ENCODE measurements at regions not wholly inside any gene's neighbourhood (a gene's known extent, or its start where the extent isn't known, plus 50 kb on each side); places are given as distances from the start of the nearest gene placed in this dataset.

DNA sequence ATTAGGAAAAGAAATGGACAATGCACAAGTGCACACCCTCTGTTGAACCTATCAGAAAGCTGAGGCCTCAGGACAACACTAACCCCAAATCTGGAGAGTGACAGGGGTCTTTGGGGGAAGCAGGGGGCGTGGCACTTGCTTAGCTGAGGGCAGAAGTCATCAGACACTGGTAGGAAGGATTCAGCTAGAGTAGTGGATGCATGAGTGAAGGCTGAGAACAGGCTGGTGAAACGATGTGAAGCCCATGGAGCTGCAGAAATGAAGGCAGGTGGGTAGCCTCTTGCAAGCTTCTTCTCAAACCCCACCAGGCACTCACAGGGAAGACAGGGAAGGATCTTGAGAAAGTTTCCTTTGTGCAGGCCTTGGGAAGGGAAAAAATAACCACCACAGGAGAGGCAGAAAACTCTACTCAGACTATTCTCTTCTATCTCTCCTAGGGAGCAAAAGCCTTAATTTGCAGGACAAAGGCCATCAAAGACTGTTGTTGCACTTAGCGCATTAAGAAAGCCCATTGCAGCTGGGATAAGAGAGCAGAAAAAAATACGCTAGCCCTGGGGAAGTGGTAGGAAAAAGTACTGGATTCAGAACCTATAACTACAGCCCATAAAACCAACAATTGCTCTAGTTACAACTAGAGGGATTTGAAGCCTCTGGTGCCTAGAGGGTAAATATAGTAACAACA lies 193.3 kb upstream of the ZNF536 start (continued):
- TF ChIP-seq, protein P1, sequence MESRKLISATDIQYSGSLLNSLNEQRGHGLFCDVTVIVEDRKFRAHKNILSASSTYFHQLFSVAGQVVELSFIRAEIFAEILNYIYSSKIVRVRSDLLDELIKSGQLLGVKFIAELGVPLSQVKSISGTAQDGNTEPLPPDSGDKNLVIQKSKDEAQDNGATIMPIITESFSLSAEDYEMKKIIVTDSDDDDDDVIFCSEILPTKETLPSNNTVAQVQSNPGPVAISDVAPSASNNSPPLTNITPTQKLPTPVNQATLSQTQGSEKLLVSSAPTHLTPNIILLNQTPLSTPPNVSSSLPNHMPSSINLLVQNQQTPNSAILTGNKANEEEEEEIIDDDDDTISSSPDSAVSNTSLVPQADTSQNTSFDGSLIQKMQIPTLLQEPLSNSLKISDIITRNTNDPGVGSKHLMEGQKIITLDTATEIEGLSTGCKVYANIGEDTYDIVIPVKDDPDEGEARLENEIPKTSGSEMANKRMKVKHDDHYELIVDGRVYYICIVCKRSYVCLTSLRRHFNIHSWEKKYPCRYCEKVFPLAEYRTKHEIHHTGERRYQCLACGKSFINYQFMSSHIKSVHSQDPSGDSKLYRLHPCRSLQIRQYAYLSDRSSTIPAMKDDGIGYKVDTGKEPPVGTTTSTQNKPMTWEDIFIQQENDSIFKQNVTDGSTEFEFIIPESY (IDR thresholded peaks at IDR 0.05; ENCODE audit: extremely low read depth, insufficient replicate concordance, low read length): no peak
- no peak for TF ChIP-seq TCF7L2 (IDR thresholded peaks at IDR 0.05; ENCODE audit: borderline replicate concordance, extremely low read depth, insufficient read depth, insufficient read length)

DNA sequence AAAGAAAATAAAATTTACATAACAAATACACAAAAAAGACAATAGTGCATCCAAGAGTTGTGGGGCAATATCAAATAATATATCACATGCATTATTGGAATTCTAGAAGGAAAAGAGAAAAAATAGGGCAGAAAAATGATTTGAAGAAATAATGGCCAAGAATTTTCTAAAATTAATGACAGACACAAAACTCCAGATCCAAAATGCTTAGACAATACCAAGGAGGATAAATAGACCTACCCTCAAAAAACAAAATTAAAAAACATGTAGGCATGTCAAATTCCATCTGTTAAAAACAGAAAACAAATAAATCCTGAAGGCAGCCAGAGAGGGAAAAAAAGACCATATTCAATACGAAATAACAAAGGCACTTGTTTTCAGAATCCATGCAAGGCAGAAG lies 191.5 kb upstream of the ZNF536 start:
- BruUV-seq (replicated peaks): no TSS peak
- Histone ChIP-seq H3K9me3 (ENCODE audit: control insufficient read depth in 1 of 2, insufficient read depth in 1 of 2, low read depth in 1 of 2, low read length in 2 of 2) (no peaks in the 10 kb centered on the region), H2AFZ (ENCODE audit: low read depth, low read length, poor library complexity, severe bottlenecking) (no peak overlapping the region), H3K4me1 (ENCODE audit: control insufficient read depth in 1 of 2, insufficient read depth in 2 of 2, low read length in 2 of 2) (no peaks in the 10 kb centered on the region), H3K4me2 (ENCODE audit: low read length) (no peak overlapping the region), H3K27ac (ENCODE audit: low read depth, low read length) (no peak overlapping the region), H3K36me3 (ENCODE audit: control insufficient read depth in 1 of 2, insufficient read depth in 2 of 2, low read length in 2 of 2) (no peaks in the 10 kb centered on the region), H3K9me2 (ENCODE audit: insufficient read depth) (no peaks in the 10 kb centered on the region), H3K27me3 (ENCODE audit: insufficient read depth, low read length) (peaks cover 2% of the 10 kb centered on the region; the same call in 1 of the 2 replicates), H3K9ac (ENCODE audit: low read length) (no peak overlapping the region), H3K79me2 (ENCODE audit: insufficient read depth, low read length) (no peaks in the 10 kb centered on the region), H4K20me1 (ENCODE audit: insufficient read depth) (no peaks in the 10 kb centered on the region), H3K4me3 (replicated peaks in 1 of 2; ENCODE audit: low read depth in 1 of 2, low read length in 2 of 2) (no peak overlapping the region)
- ATAC-seq (no peak), DNase-seq (ENCODE audit: low read depth, low spot score) (no peak)
- ChIA-PET RAD21 (ENCODE audit: low non-redundant PET in 1 of 2, low total read pairs in 2 of 2, uncharacterized antibody in 2 of 2, unreplicated experiment in 2 of 2) (no interaction called here), CTCF (no interaction called here), POLR2A (no interaction called here)
- TF ChIP-seq EGR1 (IDR thresholded peaks at IDR 0.05; ENCODE audit: low read depth) (no peak), POLR2AphosphoS5 (IDR thresholded peaks at IDR 0.05; ENCODE audit: low read depth, low read length) (no peak), ELF1 (IDR thresholded peaks at IDR 0.05; ENCODE audit: borderline replicate concordance, low read depth) (no peak), CBX3 (IDR thresholded peaks at IDR 0.05; ENCODE audit: low read depth) (no peak), CEBPB (IDR thresholded peaks at IDR 0.05; ENCODE audit: low read depth) (no peak), FOSL1 (IDR thresholded peaks at IDR 0.05; ENCODE audit: low read depth) (no peak), JUND (IDR thresholded peaks at IDR 0.05) (no peak)
- TF ChIP-seq, protein P2, sequence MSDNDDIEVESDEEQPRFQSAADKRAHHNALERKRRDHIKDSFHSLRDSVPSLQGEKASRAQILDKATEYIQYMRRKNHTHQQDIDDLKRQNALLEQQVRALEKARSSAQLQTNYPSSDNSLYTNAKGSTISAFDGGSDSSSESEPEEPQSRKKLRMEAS (IDR thresholded peaks at IDR 0.05): no peak
- intact Hi-C loops (cut with micrococcal nuclease): no loop called here
